ENCODE measurements at regions not wholly inside any gene's neighbourhood (a gene's known extent, or its start where the extent isn't known, plus 50 kb on each side); places are given as distances from the start of the nearest gene placed in this dataset.

GRCh38 chr15:25557926-25558325, 119.1 kb upstream of the UBE3A start:
- no peak for DNase-seq

- DNase-seq = no peak
These were observed 117.3 kb upstream of the UBE3A start for GRCh38 chr15:25556136-25556535.

- no peak for DNase-seq
These were observed 115.8 kb upstream of the UBE3A start for GRCh38 chr15:25554640-25555039.

- no peak for DNase-seq
These were observed 109.8 kb upstream of the UBE3A start for GRCh38 chr15:25548600-25548999.

- no peak for DNase-seq
These were observed 107.1 kb upstream of the UBE3A start for GRCh38 chr15:25545889-25546288.

- DNase-seq = no peak
These were observed 106.2 kb upstream of the UBE3A start for GRCh38 chr15:25545017-25545416.

GRCh38 chr15:25544076-25544475, 105.3 kb upstream of the UBE3A start:
- no peak for DNase-seq

- peak in 10 of 14 donors; percentile 8 to 67 (median 20) for DNase-seq
These were observed 104.4 kb upstream of the UBE3A start for GRCh38 chr15:25543196-25543595.

- no peak for DNase-seq
These were observed 102.4 kb upstream of the UBE3A start for GRCh38 chr15:25541228-25541627.

- no peak for DNase-seq
These were observed 98.2 kb upstream of the UBE3A start for GRCh38 chr15:25536801-25537611.

- DNase-seq = no peak
These were observed 97.0 kb upstream of the UBE3A start for GRCh38 chr15:25535866-25536265.

GRCh38 chr15:25534293-25534692, 95.5 kb upstream of the UBE3A start:
- DNase-seq = no peak

GRCh38 chr15:25532269-25533140, 93.7 kb upstream of the UBE3A start:
- DNase-seq = no peak

- no peak for DNase-seq
These were observed 91.0 kb upstream of the UBE3A start for GRCh38 chr15:25529774-25530173.

GRCh38 chr15:25527118-25527517, 88.3 kb upstream of the UBE3A start:
- no peak for DNase-seq

GRCh38 chr15:25525741-25526140, 86.9 kb upstream of the UBE3A start:
- DNase-seq = no peak

- no peak for DNase-seq
These were observed 76.8 kb upstream of the UBE3A start for GRCh38 chr15:25515633-25516032.

- DNase-seq = no peak
These were observed 75.7 kb upstream of the UBE3A start for GRCh38 chr15:25514522-25514921.

- DNase-seq = no peak
These were observed 74.1 kb upstream of the UBE3A start for GRCh38 chr15:25512957-25513356.

GRCh38 chr15:25510146-25510545, 71.3 kb upstream of the UBE3A start:
- no peak for DNase-seq

GRCh38 chr15:25509703-25510102, 70.9 kb upstream of the UBE3A start:
- DNase-seq = no peak

- DNase-seq = peak in 1 of 14 donors; percentile 24
These were observed 69.7 kb upstream of the UBE3A start for GRCh38 chr15:25508369-25509002.

GRCh38 chr15:25504307-25504706, 65.5 kb upstream of the UBE3A start:
- no peak for DNase-seq
